NCI-H524 (cell line): ENCODE measurements at regions not wholly inside any gene's neighbourhood (a gene's known extent, or its start where the extent isn't known, plus 50 kb on each side); places are given as distances from the start of the nearest gene placed in this dataset.

Source experiments
- DNase-seq, 2 experiments: peaks; one replicate each; lab custom pipeline; 2025; lab: John Stamatoyannopoulos, UW

DNA sequence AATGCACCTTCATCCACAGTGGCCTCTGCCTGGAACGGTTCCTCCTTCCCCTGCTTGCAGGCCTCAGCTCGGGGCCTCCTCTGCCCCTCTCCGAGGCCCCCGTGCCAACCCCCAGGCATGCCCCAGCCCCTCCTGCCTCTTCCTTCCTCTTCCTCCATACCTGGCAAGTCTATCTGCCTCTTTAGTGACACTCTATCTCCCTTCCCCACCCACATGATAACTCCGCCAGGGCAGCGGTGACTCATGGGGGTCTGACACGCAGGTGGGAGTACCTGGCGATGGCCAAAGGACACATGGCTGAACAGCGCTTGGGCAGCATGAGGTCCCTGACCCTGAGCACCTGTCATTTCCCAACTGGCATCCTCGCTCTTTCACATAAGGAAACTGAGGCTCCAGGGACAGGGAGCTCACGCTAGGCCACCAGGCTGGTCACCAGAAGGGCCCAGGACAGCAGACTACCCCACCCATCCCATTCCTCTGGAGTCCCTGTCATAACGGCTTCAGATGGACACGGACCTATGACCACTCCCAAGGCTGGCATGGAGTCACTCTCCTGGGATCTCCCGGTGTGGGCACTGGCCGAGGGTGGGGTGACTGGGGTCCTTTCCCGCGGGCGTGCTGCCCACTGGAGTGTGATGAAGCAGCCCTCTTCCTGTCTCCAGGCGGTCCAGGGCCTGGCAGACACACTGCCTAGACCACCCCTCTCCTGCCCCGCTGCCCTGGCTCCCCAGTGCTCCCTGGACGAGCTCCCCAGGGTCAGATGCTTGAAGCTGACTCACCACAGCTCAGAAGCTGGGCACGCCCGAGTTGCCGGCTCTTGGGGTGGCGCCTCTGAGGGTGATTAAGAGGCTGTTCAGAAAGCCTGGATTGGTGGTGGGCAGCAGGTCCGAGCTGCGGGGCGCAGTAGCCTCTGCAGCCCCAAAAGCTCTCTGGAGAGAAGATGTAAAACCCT, 100.6 kb downstream of the ENGASE start:
- DNase-seq = no peak

DNA sequence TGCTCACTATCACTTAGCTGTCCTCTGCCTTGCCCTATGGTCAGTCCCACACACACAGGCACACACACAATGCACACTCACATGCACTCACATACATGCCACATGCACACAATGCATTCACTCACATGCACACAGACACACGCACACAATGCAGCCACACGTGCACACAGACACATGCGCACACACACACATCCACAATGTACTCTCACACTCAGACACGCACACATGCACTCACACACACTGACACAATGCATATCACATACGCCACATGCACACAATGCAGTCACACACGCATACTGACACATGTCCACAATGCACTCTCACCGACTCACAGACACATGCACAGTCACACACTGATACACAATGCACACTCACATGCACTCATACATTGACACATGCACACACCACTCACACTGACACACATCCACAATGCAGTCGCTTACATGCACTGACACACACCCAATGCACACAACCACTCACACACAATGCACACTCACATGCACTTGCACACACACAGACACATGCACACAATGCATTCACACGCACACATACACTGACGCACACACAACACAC, 99.7 kb downstream of the ENGASE start:
- no peak for DNase-seq

DNA sequence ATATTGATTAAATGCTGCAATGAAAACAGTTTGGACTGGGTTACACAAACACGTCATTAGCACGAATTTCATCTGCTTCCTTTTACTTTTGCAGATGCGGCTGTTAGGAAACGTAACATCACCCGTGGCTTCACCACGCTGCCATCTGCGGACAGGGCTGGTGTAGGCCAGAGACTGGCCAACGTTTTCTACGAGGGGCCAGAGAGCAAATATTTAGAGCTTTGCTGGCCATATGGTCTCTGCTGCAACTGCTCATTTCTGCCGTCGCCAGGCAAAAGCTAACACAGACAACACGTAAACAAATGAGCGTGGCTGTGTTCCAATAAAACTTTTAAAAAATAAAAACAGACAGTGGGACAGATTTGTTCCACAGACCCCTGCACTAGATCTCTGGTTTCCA, 96.6 kb downstream of the ENGASE start:
- DNase-seq = peak in 1 of 2 experiments; percentile 27

DNA sequence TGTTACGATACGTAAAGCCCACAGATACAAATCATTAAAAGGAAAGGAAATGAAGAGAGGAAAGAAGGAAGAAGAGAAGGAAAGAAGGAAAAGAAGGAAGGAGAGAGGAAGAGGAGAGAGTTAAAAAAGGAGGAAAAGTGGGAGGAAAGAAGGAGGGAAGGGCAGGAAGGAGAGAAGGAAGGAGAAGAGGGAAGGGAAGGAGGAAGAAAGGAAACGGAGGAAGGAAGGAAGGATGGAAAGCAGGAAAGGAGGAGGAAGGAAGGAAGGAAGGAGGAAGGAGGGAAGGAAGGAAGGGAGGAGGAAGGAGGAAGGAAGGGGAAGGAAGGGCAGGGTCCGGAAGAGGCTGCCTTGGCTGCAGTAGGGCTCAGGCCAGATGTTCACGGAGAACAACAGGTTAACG, 95.2 kb downstream of the ENGASE start:
- DNase-seq = no peak

DNA sequence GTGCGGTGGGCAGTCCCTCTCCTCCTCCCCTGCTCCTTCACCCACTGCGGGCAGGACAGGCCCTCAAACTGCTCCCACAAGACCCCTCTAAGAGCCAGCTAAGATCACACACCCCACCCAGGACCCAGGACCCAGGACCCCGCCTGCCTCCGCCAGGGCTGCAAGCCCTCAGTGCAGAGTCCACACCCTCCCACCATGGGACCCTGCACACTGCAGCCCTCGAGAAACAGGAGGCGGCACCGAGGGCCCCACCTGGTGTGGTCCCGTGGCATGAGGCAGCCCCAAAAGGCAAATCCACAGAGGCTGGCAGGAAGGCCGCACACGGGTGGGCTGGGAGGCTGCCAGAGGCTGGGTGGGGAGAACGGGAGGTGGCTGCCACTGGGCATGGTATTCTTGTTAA, 94.7 kb downstream of the ENGASE start:
- no peak for DNase-seq

DNA sequence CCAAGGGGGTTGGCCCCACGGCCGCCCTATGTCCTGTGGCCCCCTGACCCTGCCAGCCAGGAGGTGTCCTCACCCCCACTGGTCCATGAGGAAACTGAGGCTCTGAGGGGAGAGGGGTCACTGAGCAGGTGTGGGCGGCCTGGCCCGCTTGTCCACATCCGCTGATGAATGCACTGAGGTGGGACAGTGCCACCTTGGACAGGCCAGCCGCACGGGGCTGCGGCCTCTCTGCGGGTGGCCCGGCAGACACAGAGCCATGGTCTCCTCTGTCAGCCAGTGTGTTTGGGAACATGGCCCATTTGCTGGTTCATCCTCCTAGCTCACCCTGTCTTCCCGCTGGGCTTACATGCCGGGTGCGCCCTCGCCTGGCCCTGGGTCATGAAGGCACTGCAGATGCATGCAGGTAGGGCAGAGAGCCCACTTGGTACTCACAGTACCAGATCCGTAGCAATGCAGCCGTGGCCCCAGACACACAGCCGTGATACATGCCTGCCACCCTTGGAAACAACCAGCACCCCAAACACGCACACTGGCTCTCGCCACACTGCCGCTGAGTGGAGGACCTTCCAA, 93.9 kb downstream of the ENGASE start:
- DNase-seq = no peak

DNA sequence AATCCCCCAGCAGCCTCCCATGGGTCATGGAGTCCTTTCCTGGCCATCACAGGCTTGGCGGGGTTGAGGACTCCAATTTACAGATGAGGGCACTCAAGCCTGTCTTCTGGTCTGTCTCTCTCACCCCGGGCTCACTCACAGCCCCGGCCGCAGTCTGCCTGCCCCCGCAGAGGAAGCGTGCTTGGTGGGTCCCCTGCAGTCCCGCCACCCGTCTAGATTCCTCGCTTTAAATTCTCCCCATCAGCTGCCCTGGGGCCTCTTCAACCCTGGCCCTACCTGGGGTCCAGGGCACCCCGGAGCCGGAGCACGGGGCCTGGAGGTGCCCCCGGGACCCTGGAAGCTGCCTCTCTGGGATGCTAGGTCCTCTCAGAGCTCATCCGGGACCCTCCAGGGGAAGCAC, 92.9 kb downstream of the ENGASE start:
- DNase-seq = no peak

DNA sequence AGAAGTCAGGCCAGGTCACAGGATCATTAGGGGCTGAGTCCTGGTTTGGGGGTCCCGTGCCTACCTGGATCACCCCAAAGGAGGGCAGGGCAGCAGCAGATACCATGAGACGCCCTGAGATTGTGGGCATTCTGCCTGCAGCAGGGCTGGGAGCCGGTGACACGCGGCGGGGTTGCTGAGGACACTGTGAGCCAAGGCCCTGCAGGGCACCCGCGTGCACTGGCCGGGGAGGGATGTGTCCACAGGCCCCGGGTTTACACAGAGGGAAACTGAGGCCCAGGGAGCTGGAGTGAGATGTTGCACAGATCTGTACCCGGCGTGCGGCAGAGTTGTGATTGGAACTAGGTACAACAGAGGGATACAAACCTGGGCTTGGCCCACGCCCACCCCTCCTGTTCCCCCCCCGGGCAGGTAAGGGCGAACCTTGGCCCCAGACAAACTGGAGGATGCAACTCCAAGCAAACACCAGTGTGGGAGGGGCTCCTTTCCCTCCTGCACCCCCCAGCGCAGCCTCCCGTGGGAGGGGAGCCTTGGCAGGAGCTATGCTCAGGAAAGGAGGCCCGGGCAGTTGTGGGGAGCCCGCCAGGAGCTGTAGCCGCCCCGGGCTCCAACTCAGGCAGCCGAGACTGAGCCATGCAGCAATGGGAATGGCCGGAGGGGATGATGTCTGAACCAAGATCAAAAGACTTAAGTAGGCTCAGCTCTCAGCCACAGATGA, 91.3 kb downstream of the ENGASE start:
- no peak for DNase-seq

DNA sequence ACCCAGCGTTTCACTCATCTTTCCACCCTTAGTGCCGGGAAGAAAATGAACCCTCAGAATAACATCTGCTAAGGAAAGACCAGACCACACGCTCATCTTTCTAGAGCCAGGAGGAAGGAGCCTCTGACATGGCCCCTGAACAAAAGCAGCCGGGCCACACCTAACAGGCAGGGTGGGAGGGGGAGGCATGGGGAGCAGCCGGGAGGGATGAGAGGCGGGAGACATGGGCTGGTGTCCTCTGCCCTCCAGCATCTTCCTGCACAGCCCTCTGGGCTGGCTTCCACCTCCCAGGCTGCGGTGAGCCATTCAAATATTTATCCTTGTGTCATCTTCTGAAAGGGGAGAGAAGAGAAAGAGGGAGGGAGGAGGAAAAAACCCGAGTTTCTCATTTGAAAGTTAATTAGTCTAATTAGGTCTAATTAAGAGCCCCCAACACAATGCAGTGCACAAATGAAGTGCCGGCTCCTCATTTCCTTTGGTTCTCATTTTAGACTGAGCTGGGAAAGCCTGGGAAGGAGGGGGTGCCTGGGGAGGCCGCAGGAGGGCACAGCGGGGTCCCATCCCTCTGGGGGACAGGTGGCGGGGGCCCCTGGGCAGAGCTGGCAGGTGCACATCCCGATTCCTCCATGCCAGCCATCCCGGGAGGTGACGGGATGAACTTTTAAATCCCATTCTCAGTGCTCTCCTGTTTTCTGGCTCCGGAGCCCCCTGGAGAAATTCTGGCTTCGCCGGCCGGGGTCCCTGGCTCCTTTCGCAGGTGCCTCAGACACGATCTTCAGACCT, 90.5 kb downstream of the ENGASE start:
- no peak for DNase-seq

DNA sequence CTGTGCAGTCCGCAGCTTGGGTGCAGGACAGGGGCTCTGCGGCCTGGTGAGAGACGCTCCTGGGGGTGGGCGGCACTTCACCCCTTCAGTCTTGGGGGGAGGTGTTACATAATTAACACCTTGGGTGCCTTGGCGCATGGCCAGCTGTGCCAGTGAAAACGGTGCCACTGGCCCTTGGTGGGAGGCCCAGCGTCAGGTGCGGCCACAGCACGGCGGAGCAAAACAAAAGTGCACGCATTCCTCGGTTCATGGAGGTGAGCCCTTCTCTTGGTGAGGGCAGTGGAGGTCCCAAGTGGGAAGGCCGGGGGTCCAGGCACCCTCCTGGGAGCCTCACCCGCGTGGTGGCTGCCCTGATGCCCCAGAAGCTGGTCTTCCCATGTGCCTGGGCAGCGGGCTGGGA, 89.8 kb downstream of the ENGASE start:
- no peak for DNase-seq

DNA sequence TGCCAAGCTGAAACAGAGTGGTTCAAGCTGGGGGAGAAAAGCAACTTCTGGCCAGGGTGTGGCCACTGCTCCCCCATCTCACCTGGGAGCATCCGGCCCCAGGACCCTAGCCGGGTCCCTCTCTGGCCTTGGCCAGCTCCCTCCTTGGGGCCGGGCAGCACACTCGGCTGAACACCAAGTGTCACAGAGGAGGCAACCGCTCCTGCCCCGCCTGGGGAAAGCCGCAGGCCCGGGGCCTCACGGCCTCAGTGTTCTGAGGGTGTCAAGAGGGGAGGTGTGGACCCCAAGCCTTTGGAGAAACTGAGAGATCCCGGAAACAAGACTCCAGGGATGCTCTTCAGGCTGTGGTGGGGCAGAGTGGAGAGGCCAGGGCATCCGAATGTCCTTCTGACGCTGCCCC, 88.4 kb downstream of the ENGASE start:
- no peak for DNase-seq

DNA sequence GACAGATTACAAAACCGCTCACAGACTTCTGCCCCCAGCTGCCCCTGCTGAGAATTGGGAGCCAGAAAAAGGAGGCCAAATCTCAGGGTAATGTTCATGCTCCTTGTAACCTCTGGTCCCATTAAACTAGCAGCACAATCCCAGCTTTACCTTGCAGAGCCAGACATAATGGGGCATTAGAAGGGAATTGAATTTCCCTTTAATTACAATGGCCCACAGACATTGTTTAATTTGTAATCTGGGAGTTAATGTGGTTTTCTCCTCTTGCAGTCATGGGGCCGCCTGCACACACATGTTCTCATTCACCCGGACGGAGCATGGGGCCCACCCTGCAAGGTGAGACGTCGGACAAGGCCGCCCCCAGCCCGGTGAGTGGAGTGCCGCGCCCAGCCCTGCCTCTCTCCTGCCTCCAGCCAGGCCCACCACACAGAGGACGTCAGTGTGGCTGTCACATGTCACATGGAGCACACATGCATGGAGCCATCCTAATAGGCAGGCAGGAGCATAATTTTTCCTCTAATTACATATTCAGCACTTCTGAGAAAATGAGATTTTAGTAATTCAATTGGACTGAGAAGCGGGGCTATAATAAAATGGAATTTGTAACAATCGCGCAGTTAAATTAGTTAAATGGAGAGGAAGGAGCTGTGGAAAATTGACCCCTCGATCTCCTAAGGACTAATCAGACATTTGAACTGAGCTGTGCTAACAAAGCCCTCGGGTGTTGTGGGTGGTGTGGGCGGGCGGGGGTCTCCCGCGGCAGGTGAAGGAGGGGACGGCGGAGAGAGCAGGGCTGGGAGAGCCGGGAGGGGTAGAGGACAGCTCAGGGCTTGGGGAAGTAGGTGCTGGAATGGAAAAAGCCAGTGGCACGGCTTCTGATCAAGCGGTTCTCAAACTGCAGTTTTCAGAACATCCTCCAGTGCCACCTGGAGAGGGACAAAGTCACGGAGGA, 87.7 kb downstream of the ENGASE start:
- DNase-seq = no peak

DNA sequence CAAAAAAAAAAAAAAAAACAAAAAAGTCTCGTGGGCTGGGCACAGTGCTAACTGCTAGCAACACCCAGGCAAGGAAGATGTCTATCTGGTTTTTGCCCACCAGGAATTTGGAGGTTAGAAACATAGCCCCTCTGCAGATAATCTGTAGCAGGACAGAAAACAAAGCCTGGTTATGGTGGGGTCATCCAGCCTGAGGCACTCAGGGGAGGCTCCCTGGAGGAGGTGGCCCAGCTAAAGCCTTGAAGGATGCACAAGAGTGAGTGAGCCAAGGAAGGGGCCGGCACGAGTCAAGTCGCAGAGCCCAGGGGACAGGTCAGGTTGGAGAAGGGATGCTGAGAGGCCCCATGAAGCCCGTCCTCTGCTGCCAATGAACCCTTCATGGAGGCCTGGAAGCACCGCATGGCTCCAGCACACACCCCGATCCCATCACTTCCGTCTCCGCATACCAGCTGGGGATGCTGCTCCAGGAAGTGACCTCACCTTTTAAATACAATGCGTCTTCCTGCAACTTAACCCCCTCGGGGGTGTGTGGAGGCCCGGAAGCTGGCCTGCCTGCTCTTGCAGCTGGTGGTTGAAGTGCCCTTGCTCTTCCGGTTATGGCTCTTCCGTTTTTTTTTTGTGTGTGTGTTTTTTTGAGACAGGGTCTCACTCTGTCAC, 86.5 kb downstream of the ENGASE start:
- DNase-seq = no peak

DNA sequence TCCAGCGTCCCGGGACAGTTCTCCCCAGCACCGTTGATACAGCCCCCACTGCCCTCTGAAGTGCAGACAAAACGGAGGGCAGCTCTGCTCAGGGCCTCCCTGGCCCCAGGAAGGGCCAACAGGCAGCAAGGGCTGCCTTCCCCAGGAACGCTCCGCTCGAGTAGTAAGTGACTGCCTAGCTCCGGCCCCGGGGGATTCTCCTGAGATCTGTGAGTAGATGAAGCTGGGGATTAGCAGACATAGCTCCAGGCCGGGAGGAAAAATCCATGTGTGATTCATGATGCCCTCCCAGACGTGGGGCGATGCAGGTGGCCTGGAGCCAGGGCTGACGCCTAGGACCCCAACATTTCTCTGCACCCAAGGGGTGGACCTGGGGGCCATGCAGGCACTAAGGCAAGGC, 85.3 kb downstream of the ENGASE start:
- no peak for DNase-seq

DNA sequence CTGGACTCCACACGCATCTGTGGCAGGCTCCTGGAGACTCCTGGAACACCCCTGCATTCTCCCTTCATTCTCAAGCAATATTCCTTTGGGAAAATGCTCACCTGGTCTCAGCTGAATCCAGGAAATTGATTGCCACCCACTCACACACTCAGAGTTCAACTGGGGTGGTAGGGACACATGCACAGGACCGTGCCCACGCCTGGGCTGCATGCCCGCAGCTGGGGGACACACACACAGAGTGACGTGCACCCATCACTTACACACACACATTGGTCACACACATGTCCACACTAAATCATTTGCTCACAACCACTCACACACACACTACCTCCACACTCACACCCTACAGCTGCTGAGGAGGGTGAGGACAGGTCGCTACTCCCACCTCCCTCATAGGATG, 84.8 kb downstream of the ENGASE start:
- DNase-seq = no peak

DNA sequence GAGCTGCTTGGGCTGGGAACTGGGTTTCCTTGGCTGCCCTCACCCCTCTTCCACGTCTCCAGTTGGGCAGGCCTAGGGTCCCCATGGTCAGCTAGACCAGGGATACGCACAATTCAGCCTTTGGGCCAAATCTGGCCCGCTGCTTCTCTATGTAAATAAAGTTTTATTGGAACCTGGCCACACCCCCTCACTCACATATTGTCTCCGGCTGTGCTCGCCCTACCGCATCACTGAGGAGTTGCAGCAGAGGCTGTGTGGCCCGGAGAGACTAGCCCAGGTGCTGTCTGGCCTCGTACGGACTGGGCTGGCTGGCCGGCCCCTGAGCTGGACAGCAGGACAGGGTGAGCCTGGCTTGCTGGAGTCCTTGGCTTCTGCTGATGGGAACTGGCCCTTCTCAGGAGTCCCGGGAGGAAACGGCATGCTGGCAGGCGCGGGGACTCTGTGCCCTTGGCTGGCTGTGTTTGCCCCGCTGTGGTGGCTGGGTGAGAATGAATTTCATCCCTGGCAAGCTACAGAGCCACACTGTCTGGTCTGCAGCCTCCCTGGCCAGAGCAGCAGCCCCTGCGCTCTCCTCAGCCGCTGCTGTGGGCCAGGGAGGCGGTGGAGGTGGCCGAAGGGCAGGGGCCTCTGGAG, 82.0 kb downstream of the ENGASE start:
- DNase-seq = no peak

DNA sequence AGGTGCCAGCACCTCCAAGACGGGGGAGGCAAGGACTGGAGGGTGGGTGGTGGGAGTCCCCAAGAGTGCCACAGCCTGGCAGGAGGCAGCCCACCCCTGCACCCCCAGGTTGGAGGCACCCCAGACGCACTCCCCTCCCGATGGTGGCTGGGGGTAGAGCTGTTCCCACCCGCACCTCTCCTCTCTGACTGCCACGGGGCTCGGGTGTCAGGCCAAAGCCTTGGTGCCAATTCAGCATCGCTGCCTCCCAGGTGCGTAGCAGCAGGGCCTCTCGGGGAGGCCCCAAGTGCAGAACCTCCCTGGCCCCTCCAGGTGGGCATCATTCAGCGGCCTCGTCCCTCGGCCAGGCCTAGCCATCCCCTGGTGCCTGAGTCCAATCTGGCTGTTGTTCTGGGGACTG, 81.1 kb downstream of the ENGASE start:
- no peak for DNase-seq

DNA sequence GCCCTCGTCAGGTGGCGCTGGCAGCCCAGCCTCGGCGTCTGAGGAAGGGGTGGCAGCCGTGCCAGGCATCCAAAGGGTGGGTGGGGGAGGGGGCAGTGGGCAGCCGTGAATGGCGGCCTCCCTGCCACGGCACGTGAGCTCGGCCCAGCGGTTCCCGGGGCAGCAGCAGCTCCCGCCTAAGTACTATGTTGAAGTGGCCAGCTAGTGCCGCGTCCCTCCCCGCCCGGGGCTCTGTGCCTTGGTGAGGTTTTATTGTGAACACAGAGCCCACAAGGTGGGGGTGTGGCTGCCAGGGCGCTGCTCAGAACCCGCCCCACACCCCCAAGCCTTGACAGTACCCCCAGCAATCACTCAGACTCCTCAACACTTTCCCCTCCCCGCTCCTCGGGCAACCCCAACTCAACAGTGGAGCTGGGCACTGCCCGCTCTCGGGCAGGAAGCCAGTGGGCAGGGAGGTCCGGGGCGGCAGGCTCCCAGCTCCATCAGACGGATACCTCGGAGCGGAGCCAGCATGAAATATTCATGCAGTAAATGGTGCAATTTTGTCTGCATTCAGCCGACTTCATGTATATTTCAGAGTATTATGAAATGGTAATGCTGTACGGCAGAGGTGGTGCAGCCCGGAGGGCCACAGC, 80.4 kb downstream of the ENGASE start:
- DNase-seq = no peak

DNA sequence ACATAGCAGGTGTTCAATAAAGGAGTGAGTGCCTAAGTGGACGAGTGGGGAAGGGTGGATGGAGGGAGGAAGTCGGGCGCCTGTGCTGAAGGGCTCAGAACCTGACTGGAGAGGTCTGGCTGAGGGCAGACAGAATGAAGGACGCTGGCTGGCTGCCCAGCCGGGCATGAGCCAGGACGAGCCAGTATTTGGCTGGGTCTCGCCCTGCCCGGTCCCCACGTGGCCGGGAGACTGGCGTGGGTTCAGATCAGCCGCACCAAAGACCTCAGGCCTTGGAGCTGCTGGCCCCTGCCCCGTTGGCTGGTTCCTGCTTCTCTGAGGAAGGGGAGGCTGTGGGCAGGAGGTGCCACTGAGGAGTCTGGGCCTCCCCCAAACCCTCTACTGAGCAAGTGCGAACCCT, 79.8 kb downstream of the ENGASE start:
- DNase-seq = no peak
